HCT116 (cell line): ENCODE measurements at regions not wholly inside any gene's neighbourhood (a gene's known extent, or its start where the extent isn't known, plus 50 kb on each side); places are given as distances from the start of the nearest gene placed in this dataset.

ENCODE experiments used
- ATAC-seq: fragments of 200-7000 bp; cut with Tn5 transposase; 2 replicates; pipeline ENCODE4 v1.9.1; 2020; ENCODE audit warnings: mild to moderate bottlenecking, moderate library complexity
- BruUV-seq: library from RNA; stranded (reverse); fragments of 400-500 nt; replicated peaks from 2 replicates; lab custom pipeline; 2021; lab: Mats Ljungman, UMichigan
- CTCF ChIA-PET: fragments of 300-600 bp; sonication (Branson Sonifier 250); formaldehyde crosslinking; loops from one replicate; lab custom pipeline; 2021; ENCODE audit warnings: antibody characterized with exemption; lab: Charles Lee
- POLR2A ChIA-PET: fragments of 300-600, 350-600 bp; sonication (Branson Sonifier 250); formaldehyde crosslinking; loops from one replicate; lab custom pipeline; 2021; ENCODE audit warnings: antibody characterized with exemption; lab: Charles Lee
- RAD21 ChIA-PET, 2 experiments: fragments of 300-600 bp; sonication (Branson Sonifier 250); formaldehyde crosslinking; loops; one replicate each; lab custom pipeline; 2023; ENCODE audit warnings: low total read pairs in 2 of 2; ENCODE audit not compliant: uncharacterized antibody in 2 of 2, unreplicated experiment in 2 of 2, low non-redundant PET in 1 of 2; lab: Charles Lee
- DNase-seq: peaks from one replicate; pipeline ENCODE4 v3.0.0-alpha.2; 2010; ENCODE audit warnings: low read depth, low spot score
- H2AFZ ChIP-seq: fragments of 200-600 bp; shearing (Covaris generic), sonication (generic); 2 replicates; pipeline ENCODE4 v1.6.1; 2017; ENCODE audit warnings: low read depth, mixed run types, mixed read lengths, antibody characterized with exemption, low read length; ENCODE audit not compliant: poor library complexity, severe bottlenecking
- H3K27ac ChIP-seq: 2 replicates; pipeline ENCODE4 v1.5.1; 2012; ENCODE audit warnings: low read depth, low read length
- H3K27me3 ChIP-seq: fragments of 200-600 bp; sonication (generic); 2 replicates; pipeline ENCODE4 v1.6.1; 2016; ENCODE audit warnings: mixed run types, low read length, mixed read lengths; ENCODE audit not compliant: insufficient read depth
- H3K36me3 ChIP-seq, 2 experiments: fragments of 200-500 bp in 1 of 2; fragments of 200-600 bp in 1 of 2; sonication (Bioruptor generic) in 1 of 2; sonication (generic) in 1 of 2; 2 replicates each; pipeline versions ENCODE4 v1.5.1 to v1.6.1; 2014 to 2016; ENCODE audit warnings: low read length in 2 of 2, inconsistent platforms in 1 of 2, mixed read lengths in 1 of 2, mixed run types in 1 of 2; ENCODE audit not compliant: insufficient read depth in 2 of 2, control insufficient read depth in 1 of 2
- H3K4me1 ChIP-seq, 2 experiments: fragments of 200-600 bp in 1 of 2; sonication (generic) in 1 of 2; 2 replicates each; pipeline versions ENCODE4 v1.5.1 to v1.6.1; 2012 to 2017; ENCODE audit warnings: low read length in 2 of 2, inconsistent platforms in 1 of 2, mild to moderate bottlenecking in 1 of 2, mixed read lengths in 1 of 2, mixed run types in 1 of 2, moderate library complexity in 1 of 2; ENCODE audit not compliant: insufficient read depth in 2 of 2, control insufficient read depth in 1 of 2
- H3K4me2 ChIP-seq: fragments of 200-600 bp; sonication (generic); 2 replicates; pipeline ENCODE4 v1.6.1; 2017; ENCODE audit warnings: mixed run types, low read length, mixed read lengths
- H3K4me3 ChIP-seq, 2 experiments: fragments of 200-600 bp in 1 of 2; sonication (generic) in 1 of 2; replicated peaks in 1 of 2; 2 replicates each; pipeline ENCODE4 v1.5.1; 2011 to 2016; ENCODE audit warnings: low read length in 2 of 2, control low read depth in 1 of 2, low read depth in 1 of 2, mild to moderate bottlenecking in 1 of 2, mixed read lengths in 1 of 2, mixed run types in 1 of 2
- H3K79me2 ChIP-seq: fragments of 200-600 bp; sonication (generic); 2 replicates; pipeline ENCODE4 v1.6.1; 2017; ENCODE audit warnings: mild to moderate bottlenecking, mixed run types, low read length, moderate library complexity, mixed read lengths; ENCODE audit not compliant: insufficient read depth
- H3K9ac ChIP-seq: fragments of 200-600 bp; sonication (generic); 2 replicates; pipeline ENCODE4 v1.6.1; 2016; ENCODE audit warnings: low read length, mixed read lengths
- H3K9me2 ChIP-seq: fragments of 200-600 bp; sonication (generic), shearing (Covaris generic); 2 replicates; pipeline ENCODE4 v1.6.1; 2017; ENCODE audit warnings: mixed run types, mild to moderate bottlenecking, moderate library complexity; ENCODE audit not compliant: insufficient read depth
- H3K9me3 ChIP-seq, 2 experiments: fragments of 200-500 bp in 1 of 2; fragments of 200-600 bp in 1 of 2; sonication (Bioruptor generic) in 1 of 2; sonication (generic) in 1 of 2; 2 replicates each; pipeline ENCODE4 v1.6.1; 2014 to 2017; ENCODE audit warnings: low read length in 2 of 2, mixed read lengths in 2 of 2, inconsistent platforms in 1 of 2, low read depth in 1 of 2, mild to moderate bottlenecking in 1 of 2, mixed run types in 1 of 2, moderate library complexity in 1 of 2; ENCODE audit not compliant: control insufficient read depth in 1 of 2, insufficient read depth in 1 of 2
- H4K20me1 ChIP-seq: fragments of 200-600 bp; sonication (generic), shearing (Covaris generic); 2 replicates; pipeline ENCODE4 v1.6.1; 2017; ENCODE audit warnings: mixed run types, mild to moderate bottlenecking, moderate library complexity; ENCODE audit not compliant: insufficient read depth
- CBX3 ChIP-seq: IDR thresholded peaks from 2 replicates; pipeline ENCODE4 v1.6.1; 2012; ENCODE audit warnings: low read depth
- MAX ChIP-seq: IDR thresholded peaks from 2 replicates; pipeline ENCODE4 v1.6.1; 2012
- RAD21 ChIP-seq: IDR thresholded peaks from 2 replicates; pipeline ENCODE4 v1.6.1; 2012; ENCODE audit warnings: low read depth, mild to moderate bottlenecking
- SIN3A ChIP-seq: IDR thresholded peaks from 2 replicates; pipeline ENCODE4 v1.6.1; 2012; ENCODE audit warnings: low read depth
- SP1 ChIP-seq: IDR thresholded peaks from 2 replicates; pipeline ENCODE4 v1.6.1; 2012; ENCODE audit warnings: low read depth
- ZNF274 ChIP-seq: fragments of 200-500 bp; sonication (Bioruptor generic); IDR thresholded peaks from 2 replicates; pipeline ENCODE4 v1.6.1; 2014; ENCODE audit warnings: mild to moderate bottlenecking, low read depth, low read length, inconsistent platforms
- intact Hi-C: fragments of 100-400 bp; cut with micrococcal nuclease; formaldehyde crosslinking; loops from 2 replicates; pipeline ENCODE4 v1.10.0; 2022
- TF ChIP-seq, protein P1 (sequence below), 3 experiments: fragments of 200-600 bp in 1 of 3; sonication (generic) in 1 of 3; IDR thresholded peaks in 2 of 3; conservative IDR thresholded peaks in 1 of 3; 2 replicates each; pipeline ENCODE4 v1.5.1; 2012 to 2017; ENCODE audit warnings: low read depth in 2 of 3, low read length in 2 of 3, antibody characterized with exemption in 1 of 3, borderline replicate concordance in 1 of 3, control low read depth in 1 of 3, mild to moderate bottlenecking in 1 of 3, mixed read lengths in 1 of 3, mixed run types in 1 of 3, moderate library complexity in 1 of 3; ENCODE audit not compliant: insufficient read depth in 1 of 3

- TF ChIP-seq SIN3A (no peak), RAD21 (no peak), CBX3 (no peak)
- TF ChIP-seq, protein P1, sequence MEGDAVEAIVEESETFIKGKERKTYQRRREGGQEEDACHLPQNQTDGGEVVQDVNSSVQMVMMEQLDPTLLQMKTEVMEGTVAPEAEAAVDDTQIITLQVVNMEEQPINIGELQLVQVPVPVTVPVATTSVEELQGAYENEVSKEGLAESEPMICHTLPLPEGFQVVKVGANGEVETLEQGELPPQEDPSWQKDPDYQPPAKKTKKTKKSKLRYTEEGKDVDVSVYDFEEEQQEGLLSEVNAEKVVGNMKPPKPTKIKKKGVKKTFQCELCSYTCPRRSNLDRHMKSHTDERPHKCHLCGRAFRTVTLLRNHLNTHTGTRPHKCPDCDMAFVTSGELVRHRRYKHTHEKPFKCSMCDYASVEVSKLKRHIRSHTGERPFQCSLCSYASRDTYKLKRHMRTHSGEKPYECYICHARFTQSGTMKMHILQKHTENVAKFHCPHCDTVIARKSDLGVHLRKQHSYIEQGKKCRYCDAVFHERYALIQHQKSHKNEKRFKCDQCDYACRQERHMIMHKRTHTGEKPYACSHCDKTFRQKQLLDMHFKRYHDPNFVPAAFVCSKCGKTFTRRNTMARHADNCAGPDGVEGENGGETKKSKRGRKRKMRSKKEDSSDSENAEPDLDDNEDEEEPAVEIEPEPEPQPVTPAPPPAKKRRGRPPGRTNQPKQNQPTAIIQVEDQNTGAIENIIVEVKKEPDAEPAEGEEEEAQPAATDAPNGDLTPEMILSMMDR (IDR thresholded peaks at IDR 0.05 in 2 of 3, conservative IDR thresholded peaks at IDR 0.05 in 1 of 3; ENCODE audit: borderline replicate concordance in 1 of 3, insufficient read depth in 1 of 3, low read depth in 2 of 3, low read length in 2 of 3), result no peak
- TF ChIP-seq, all 23 proteins: peak for 0
Observed at GRCh38 chr15:69793781-69794451, 303.8 kb downstream of the TLE3 start (continued).

DNA sequence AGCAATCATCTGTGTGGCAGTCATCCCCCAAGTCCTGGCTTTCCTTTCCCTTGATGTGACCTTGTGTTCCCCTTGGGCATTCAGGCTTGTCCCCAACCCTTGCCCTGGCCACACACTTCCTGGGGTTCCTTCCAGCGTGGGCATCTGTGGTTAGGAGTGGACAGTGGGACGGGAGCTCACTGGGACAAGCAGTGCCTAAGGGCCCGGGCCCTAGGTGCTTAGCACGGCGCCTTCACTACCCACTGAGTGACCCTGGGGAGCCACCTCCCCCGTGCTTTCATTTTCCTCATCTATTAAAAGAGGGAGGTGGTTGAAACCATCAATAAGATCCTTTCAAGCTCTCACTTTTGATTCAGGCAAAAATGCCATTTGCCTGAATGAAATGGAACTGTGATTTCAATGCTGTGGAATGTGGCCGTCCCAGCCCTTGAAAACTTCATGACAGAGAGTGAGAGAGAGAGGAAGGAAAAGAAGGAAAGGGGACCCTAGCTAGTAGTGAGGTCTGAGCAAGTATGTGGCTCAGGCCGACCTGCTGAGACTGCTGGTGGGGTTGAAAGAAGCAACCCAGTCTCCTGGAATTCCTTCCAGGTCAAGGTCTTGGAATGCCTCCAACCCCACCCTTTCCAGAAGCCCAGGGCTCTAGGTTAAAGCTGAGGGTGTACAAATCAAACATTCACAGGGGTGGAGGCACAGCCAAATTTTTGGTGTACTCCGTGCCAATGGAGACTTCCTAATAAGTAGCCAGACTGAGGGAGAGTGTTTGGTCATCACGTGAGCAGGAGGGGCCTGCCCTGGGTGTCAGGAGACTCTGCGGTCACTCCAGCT is 302.9 kb downstream of the TLE3 start:
- H2AFZ ChIP-seq, result peak overlapping the region; percentile 53
- RAD21 ChIA-PET, result no interaction called here
- H3K79me2 ChIP-seq, result no peaks in the 10 kb centered on the region
- peak overlapping the region; percentile 57 for H3K4me2 ChIP-seq
- no peaks in the 10 kb centered on the region for H3K9me3 ChIP-seq
- H3K4me3 ChIP-seq, result peak overlapping the region in 1 of 2 experiments; percentile 18; a peak in 1 of 4 replicates
- POLR2A ChIA-PET, result no interaction called here
- ATAC-seq, result peak; percentile 78
- intact Hi-C loops, result no loop called here
- no peaks in the 10 kb centered on the region for H3K27me3 ChIP-seq
- H3K27ac ChIP-seq, result peak overlapping the region; percentile 69
- no peaks in the 10 kb centered on the region for H4K20me1 ChIP-seq
- TF ChIP-seq ZNF274 (no peak), SP1 (peak; percentile 38; the same call in 1 of the 2 replicates), MAX (no peak), RAD21 (no peak)
- TF ChIP-seq, all 23 proteins: peak for 1
- BruUV-seq, result no TSS peak
- H3K9ac ChIP-seq, result 0 out of 2 replicates have a peak overlapping the region, but pooled peaks have one; percentile 4
- CTCF ChIA-PET, result no interaction called here
- H3K36me3 ChIP-seq, result no peaks in the 10 kb centered on the region
- H3K9me2 ChIP-seq, result no peaks in the 10 kb centered on the region
- peaks cover 21% of the 10 kb centered on the region in 2 experiments for H3K4me1 ChIP-seq
- DNase-seq, result peak; percentile 4
